Smooth muscle cell (in vitro differentiated cells): ENCODE measurements at regions not wholly inside any gene's neighbourhood (a gene's known extent, or its start where the extent isn't known, plus 50 kb on each side); places are given as distances from the start of the nearest gene placed in this dataset.

Experiments
- DNase-seq: peaks from one replicate; lab custom pipeline; 2025; ENCODE audit not compliant: unreplicated experiment; lab: John Stamatoyannopoulos, UW
- H2AFZ ChIP-seq: fragments of 200-600 bp; sonication (generic); 2 replicates; pipeline ENCODE4 v1.6.0; 2016; ENCODE audit warnings: antibody characterized with exemption, low read depth, mild to moderate bottlenecking
- H3F3A ChIP-seq: fragments of 200-600 bp; sonication (generic); 2 replicates; pipeline ENCODE4 v1.6.0; 2017; ENCODE audit warnings: antibody characterized with exemption, low read depth
- H3K27ac ChIP-seq: fragments of 200-600 bp; sonication (generic); 2 replicates; pipeline ENCODE4 v1.5.1; 2016; ENCODE audit warnings: low read depth, mild to moderate bottlenecking
- H3K27me3 ChIP-seq: fragments of 200-600 bp; sonication (generic); 2 replicates; pipeline ENCODE4 v1.6.1; 2016; ENCODE audit warnings: low read depth, mild to moderate bottlenecking
- H3K36me3 ChIP-seq: fragments of 200-600 bp; sonication (generic); 2 replicates; pipeline ENCODE4 v1.5.1; 2016; ENCODE audit warnings: low read depth
- H3K4me1 ChIP-seq: fragments of 200-600 bp; sonication (generic); 2 replicates; pipeline ENCODE4 v1.5.1; 2016; ENCODE audit warnings: low read depth
- H3K4me2 ChIP-seq: fragments of 200-600 bp; sonication (generic); 2 replicates; pipeline ENCODE4 v1.6.0; 2016; ENCODE audit warnings: mild to moderate bottlenecking
- H3K4me3 ChIP-seq: fragments of 200-600 bp; sonication (generic); 2 replicates; pipeline ENCODE4 v1.5.1; 2016; ENCODE audit warnings: mild to moderate bottlenecking
- H3K79me2 ChIP-seq: fragments of 200-600 bp; sonication (generic); 2 replicates; pipeline ENCODE4 v1.6.0; 2016; ENCODE audit warnings: low read depth, mild to moderate bottlenecking
- H3K9ac ChIP-seq: fragments of 200-600 bp; sonication (generic); 2 replicates; pipeline ENCODE4 v1.6.0; 2016; ENCODE audit warnings: low read depth
- H3K9me3 ChIP-seq: fragments of 200-600 bp; sonication (generic); replicated peaks from 2 replicates; pipeline ENCODE4 v1.5.1; 2016; ENCODE audit warnings: low read depth
- H4K20me1 ChIP-seq: fragments of 200-600 bp; sonication (generic); 2 replicates; pipeline ENCODE4 v1.6.0; 2016; ENCODE audit warnings: low read depth
- WGBS: methylation state at CpG from one replicate; pipeline ENCODE4 v1.1.7; 2016; ENCODE audit warnings: low lambda C conversion rate; 5-methylcytosine and 5-hydroxymethylcytosine counted together
- TF ChIP-seq, protein P1 (sequence below): fragments of 200-600 bp; sonication (generic); IDR thresholded peaks from 2 replicates; pipeline ENCODE4 v1.5.1; 2017; ENCODE audit warnings: borderline replicate concordance, mild to moderate bottlenecking, antibody characterized with exemption; ENCODE audit not compliant: insufficient read depth, poor library complexity, severe bottlenecking

GRCh38 chr1:199243423-199244061 is 604.7 kb downstream of the PTPRC start:
- TF ChIP-seq, protein P1, sequence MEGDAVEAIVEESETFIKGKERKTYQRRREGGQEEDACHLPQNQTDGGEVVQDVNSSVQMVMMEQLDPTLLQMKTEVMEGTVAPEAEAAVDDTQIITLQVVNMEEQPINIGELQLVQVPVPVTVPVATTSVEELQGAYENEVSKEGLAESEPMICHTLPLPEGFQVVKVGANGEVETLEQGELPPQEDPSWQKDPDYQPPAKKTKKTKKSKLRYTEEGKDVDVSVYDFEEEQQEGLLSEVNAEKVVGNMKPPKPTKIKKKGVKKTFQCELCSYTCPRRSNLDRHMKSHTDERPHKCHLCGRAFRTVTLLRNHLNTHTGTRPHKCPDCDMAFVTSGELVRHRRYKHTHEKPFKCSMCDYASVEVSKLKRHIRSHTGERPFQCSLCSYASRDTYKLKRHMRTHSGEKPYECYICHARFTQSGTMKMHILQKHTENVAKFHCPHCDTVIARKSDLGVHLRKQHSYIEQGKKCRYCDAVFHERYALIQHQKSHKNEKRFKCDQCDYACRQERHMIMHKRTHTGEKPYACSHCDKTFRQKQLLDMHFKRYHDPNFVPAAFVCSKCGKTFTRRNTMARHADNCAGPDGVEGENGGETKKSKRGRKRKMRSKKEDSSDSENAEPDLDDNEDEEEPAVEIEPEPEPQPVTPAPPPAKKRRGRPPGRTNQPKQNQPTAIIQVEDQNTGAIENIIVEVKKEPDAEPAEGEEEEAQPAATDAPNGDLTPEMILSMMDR: peak; percentile 47
- 83% methylated on average over 11 of the region's 11 CpGs for WGBS
- no peak overlapping the region for H3K4me2 ChIP-seq

GRCh38 chr1:199245946-199246345 is 607.1 kb downstream of the PTPRC start:
- Histone ChIP-seq H3K4me3 (no peak overlapping the region), H3K9ac (no peak overlapping the region), H3K79me2 (no peaks in the 10 kb centered on the region), H3F3A (no peaks in the 10 kb centered on the region), H3K4me1 (no peaks in the 10 kb centered on the region), H3K36me3 (no peaks in the 10 kb centered on the region), H3K27me3 (no peaks in the 10 kb centered on the region), H2AFZ (no peak overlapping the region), H3K4me2 (no peak overlapping the region), H3K27ac (no peak overlapping the region), H3K9me3 (no peaks in the 10 kb centered on the region), H4K20me1 (no peaks in the 10 kb centered on the region)
- 80% methylated on average over 3 of the region's 3 CpGs for WGBS
- TF ChIP-seq, protein P1: no peak
- DNase-seq: no peak

More at GRCh38 chr1:199243423-199244061, 604.7 kb downstream of the PTPRC start:
- Histone ChIP-seq H4K20me1 (no peaks in the 10 kb centered on the region), H3K4me3 (no peak overlapping the region), H3K27ac (no peak overlapping the region), H3K4me1 (no peaks in the 10 kb centered on the region), H3K36me3 (no peaks in the 10 kb centered on the region), H3K9ac (no peak overlapping the region), H2AFZ (no peak overlapping the region), H3F3A (no peaks in the 10 kb centered on the region), H3K79me2 (no peaks in the 10 kb centered on the region), H3K9me3 (no peaks in the 10 kb centered on the region), H3K27me3 (no peaks in the 10 kb centered on the region)
- DNase-seq: no peak

GRCh38 chr1:199246716-199247115 is 607.9 kb downstream of the PTPRC start:
- WGBS: 92% methylated on average over 3 of the region's 3 CpGs

More at GRCh38 chr1:199246716-199247115, 607.9 kb downstream of the PTPRC start:
- H3K9ac ChIP-seq: no peak overlapping the region
- no peak overlapping the region for H2AFZ ChIP-seq
- no peaks in the 10 kb centered on the region for H3K36me3 ChIP-seq
- no peak overlapping the region for H3K4me2 ChIP-seq
- no peaks in the 10 kb centered on the region for H3K27me3 ChIP-seq
- H4K20me1 ChIP-seq: no peaks in the 10 kb centered on the region
- no peaks in the 10 kb centered on the region for H3F3A ChIP-seq
- no peak for DNase-seq
- no peak overlapping the region for H3K27ac ChIP-seq
- no peaks in the 10 kb centered on the region for H3K79me2 ChIP-seq
- no peaks in the 10 kb centered on the region for H3K4me1 ChIP-seq
- no peak overlapping the region for H3K4me3 ChIP-seq
- TF ChIP-seq, protein P1: no peak
- H3K9me3 ChIP-seq: no peaks in the 10 kb centered on the region
